HG03342 (cell line): ENCODE measurements at regions not wholly inside any gene's neighbourhood (a gene's known extent, or its start where the extent isn't known, plus 50 kb on each side); places are given as distances from the start of the nearest gene placed in this dataset.

Experiments used
- ATAC-seq: cut with Tn5 transposase; IDR thresholded peaks from one replicate; pipeline ENCODE4 v1.9.1; 2021; ENCODE audit warnings: mild to moderate bottlenecking, moderate library complexity; ENCODE audit not compliant: unreplicated experiment

DNA sequence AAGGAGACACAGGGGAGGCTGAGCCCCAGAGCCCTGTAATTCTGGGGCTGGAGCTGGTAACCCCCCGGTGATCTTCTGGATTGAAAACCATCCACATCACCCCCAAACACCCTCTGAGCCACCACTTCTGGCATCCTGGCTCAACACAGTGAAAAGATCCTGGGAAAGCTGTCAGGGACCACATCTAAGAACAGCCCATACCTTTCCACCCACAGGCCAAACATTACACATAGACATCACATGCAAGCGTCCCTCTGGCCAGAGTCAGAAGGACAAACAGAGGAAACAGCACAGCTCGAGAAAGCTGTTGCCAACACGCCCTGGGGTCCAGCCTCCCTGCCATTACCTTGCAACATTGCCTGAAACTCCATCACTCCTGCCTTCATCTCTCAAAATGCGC lies 469.5 kb downstream of the SOX6 start:
- no peak for ATAC-seq

DNA sequence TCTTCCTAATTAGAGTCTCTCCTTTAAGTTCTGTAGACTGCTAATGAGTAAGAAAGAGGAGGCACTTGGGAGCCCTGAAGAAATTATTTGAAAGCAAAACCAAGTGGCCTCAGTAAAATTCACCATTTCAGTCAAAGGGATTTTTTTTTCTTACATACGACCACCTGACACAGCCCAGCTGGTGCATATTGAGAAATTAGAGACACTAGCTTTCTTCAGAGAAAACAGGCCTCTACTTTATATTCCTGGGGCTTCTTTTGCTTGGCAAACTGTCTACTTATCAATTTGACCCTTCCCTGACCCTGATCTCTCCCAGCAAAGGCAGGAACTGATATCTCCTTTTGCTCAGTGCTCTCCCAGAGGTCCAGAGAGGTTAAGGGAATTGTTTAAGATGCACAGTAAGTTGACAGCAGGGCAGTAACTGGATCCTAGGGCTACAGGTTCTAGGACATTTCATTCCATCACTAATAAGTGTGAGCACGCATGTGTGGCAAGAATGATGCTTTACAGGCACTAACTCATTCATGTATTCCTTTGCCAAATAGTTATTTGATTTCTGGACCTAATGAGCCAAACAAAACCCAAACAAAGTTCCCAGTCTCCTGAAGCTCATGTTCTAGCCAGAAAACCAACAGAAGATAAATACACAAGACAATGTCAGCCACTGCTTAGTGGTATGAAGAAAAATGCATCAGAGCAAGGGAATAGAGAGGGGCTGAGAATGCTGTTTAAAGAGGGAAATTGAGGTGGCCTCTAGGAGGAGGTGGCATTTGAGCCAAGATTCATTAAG lies 467.6 kb downstream of the SOX6 start:
- no peak for ATAC-seq

DNA sequence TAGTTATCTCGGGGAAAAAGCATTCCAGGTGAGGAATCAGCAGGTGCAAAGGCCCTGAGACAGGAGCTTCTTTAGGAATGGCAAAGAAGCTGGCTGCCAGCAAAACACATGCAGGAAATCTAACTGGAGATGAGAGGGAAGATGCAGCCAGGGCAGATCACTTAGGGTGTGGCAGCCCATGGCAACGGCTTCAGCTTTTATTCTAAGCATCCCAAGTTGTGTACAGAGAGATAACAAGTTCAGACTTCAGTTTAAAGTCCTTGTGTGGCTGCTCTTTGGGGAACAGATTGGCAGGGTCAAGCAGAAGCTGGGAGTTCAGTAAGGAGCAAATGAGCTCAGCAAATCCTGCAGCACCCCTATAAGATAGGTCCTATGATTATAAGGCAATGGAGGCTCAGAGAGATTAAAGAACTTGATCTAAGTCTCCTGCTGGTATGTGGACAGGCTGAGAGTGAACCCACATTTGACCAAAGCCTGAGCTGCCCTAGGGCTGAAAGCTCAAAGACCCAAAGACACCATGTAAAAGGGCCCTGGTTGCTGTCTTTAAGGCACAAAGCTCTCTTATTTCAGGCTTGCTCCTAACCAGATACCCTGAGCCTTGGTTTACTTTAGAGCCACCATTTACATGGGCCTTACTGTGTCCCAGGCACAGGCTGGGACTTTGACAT lies 466.8 kb downstream of the SOX6 start:
- ATAC-seq, result no peak

DNA sequence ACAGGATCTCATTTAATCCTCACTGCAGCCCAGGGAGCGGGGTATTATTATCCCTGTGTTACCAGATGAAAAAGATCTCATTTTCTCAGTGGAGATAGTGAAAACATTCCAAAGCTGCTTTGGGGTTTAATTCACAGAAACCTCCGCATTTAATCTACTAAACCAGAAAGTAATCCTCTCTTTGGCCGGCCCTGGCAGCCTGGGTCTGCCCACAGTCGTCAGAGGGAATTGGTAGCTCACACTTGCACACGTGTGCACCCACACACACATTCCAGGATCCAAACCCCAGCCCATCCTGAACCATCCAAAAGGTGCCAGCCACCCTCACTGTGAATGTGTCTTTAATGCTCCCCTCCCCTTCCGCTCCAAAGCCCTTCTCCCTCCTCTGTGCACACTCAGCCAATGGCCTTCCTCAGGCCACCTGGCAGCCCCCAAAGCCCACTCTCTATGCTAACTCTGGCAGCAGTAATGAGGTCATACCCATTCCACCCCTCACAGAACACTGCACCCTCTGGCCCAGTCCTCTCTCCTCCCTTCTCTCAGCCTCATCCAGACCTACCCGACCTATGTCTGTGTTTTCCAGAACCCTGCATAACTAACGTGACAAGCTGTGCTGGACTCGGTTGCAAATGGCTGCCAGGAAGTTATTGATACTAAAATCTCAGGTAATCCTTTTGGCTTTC lies 466.2 kb downstream of the SOX6 start:
- no peak for ATAC-seq

DNA sequence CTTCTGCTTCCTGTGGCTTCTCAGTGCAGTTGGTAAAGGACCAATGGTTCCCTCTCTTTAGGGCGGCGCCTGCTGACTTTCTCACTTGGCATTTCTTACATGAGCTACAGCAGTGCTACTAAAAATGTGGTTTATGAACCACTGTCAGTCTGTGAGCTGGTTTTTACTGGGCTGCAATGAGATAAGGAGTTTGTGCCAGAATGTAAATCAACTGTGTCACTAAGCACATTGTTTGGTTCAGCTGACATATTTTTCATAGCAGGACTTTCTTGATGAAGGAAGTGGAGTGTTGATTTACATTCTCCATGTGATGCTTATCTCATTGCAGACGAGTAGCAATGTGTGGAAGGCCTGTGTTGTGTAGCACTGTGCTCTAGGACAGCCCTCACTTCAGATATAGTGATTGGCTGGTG lies 463.3 kb downstream of the SOX6 start:
- ATAC-seq, result no peak

DNA sequence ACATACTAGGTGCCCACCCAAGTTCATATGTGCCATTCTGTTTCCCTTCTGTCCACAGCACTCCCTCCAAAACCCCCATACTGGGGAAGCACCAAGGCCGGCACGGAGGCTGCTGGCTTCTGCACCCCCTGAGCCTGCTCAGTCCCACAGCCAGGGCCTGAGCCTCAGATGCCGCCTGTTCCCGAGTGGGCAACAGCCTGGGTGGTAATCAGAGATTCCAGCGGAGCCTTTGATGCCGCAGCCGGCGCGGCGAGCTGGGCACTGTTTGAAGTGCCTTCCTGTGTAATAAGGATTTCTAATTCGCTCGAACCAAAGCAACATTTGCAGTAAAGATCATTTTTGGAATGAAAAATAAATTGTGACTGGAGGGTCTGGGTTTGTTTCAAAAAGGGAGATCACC lies 460.3 kb downstream of the SOX6 start:
- ATAC-seq, result no peak

DNA sequence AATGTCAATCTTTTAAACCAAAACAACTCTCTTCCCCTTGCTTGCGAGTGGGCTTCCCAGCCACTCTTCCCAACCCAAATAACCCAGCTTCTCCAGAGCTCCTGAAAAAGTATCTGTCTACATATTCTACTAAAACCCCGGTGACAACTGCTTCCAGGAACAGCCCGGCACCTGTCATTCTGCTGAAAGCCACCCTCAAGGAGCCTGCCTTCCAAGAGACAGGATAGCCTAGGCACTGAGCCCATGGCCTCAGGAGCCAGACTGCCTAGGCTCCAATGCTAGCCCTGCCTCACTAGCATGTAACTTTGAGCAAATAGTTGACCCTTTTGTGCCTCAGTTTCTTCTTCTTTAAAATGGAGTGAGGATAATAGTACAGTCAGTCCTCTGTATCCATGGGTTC lies 459.8 kb downstream of the SOX6 start:
- ATAC-seq, result no peak

DNA sequence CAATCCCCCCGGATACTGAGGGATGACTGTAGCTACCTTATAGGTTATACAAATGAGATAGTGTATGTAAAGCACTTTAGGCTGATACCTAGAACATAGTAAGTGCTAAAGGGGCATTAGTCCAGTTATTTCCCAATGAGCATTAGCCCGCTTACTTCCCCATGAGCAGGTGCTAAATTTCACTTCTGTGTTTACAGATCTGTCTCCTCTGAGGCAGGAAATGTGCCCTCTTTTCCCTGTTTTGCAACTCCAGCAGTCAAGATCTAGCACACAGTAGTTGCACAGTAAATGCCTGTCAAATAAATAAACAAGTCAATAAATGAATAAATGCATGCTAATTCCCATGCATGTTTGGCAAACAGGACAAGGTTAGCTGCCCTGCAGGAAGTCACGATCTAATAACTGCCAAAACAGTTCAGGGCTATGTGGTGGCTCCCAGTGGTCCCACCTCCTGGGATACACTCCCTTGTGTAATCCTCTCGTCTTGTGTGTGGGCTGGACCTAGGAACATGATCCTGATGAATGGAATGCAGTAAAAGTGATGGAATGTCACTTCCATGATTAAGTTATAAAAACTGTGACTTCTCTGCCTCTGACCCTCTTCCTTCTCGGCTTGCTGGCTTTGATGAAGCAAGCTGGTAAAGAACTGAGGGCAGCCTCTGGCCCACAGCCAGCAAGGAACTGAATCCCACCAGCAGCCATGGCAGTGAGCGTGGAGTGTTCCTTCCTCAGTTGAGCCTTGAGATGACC lies 459.0 kb downstream of the SOX6 start:
- ATAC-seq, result no peak

DNA sequence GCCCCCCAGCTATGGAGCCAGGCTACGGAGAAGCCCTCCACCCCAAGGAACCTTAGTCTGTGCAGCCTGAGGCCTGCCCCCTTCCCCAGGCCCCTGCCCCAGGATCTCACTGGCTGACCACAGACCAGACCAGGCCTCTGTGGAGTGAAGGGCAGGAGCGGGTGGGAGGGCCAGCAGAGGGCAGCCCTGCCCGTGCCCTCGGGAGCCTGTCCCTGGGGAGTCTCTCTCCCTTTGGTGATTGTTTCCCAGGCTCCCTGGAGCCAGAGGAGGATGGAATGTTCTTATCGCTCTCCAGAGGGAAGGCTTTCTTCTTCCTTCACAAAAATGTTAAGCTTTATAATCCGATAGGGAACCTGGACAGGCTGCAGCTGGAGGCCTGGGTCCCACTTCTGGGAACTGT lies 455.3 kb downstream of the SOX6 start:
- no peak for ATAC-seq

DNA sequence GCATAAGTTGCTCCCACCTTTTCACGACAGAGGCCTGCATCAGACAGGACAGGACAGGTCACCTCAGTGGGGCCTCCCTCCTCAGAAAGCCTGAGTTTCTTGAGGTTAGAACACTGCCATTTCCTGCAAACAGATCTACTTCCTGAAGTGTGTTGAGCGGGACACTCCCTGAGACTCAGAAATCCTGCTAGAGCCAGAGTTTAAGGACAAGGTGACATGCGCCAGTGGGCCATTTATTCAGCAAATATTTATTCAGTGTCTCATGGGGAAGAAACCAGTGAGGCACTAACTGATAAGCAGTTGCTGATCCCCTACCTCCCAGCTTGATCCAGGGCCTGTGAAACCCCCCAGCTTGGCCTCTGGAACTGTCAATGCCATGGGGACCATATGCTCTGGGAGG lies 454.6 kb downstream of the SOX6 start:
- no peak for ATAC-seq

DNA sequence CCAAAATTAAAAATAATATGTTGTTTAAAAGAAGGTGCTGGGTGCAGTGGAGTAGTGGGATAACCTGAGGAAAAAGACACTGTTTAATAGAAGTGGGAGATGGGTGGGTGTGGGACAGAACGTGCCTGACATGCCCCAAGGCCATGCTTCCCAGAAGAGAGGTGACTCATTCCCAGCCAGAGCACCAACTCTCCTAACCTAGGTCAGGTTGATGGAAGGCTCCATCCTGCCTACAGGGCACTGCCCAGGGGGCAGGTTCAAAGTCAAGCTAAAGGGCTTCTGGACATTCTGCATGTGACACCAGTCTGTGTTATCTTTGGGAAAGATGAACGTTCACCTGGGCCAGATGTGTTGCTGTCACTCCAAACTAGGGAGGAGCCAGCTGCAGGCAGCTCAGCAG lies 453.1 kb downstream of the SOX6 start:
- no peak for ATAC-seq

DNA sequence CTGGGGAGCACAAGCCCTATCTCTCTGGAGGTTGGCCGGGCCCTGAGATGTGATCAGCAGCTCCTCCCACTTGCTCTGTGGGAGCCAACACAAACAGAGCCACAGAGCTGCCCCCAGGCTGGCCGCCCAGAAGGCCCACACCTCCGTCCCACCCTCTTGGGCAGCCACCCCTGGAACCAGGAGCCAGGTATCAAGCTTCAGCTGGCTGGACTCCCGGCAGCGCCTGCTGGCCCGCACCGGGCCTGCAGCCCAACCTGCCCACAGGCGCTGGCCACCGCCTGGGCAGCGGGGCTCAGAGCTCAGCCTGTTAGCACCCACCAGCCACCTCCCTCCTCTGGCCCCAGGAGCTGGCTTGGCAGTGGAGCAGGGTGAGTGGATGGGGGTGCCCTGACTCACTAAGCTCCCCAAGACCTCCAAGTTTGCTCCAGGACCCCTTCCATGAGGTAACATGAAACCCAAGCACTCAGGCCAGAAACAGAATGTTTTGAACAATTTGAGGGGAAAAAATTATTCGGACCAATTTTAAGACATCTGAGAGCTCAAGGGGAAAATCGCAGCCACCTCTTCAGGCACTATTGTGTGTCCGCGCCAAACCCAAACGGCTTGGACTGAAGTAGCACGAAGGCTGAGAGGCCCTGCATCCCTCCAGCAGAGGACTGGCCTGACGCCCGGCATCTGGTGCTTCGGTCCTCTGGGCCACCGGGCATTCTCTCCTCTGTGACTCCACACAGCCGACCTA lies 450.8 kb downstream of the SOX6 start:
- no peak for ATAC-seq

DNA sequence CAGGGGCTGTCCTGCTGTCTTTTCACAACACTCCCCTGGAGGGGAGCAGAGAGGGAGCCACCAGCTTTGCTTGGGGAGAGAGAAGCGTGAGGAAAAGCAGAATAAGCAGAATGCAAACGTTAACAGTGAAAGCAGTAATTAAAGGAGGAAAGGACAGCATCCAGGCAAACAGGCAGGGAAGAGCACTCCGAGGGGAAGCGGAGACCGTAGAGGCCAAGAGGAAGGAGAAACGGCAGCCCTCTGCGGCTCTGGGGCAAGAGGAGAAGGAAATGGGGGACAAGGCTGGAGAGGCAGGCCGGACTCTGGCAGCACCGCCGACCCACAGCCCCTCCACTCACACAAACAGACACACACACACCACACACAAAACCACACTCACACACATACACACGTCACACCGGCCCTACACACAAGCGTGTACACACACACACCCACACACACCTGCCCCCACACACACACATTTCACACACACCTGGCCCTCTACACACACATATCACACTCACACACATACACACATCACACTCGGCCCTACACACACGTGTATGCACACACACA lies 449.8 kb downstream of the SOX6 start:
- ATAC-seq, result no peak

DNA sequence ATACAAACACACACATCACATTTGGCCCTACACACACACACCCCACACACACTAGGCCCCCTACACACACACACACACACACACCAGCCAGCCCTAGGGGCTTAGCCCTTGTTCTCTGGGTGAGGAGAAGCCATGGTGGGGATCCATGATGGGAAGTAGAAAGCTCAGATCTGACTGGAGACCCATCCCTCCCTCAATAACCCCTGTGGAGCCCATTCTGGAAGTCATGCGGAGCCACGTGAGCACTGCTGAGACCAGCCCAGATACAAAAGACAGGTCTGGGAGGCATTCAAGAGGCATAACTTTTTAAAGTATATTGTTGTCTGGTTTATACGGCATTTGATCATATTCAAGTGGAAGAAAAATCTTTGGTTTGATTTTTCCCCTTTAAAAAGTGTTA lies 448.5 kb downstream of the SOX6 start:
- no peak for ATAC-seq

DNA sequence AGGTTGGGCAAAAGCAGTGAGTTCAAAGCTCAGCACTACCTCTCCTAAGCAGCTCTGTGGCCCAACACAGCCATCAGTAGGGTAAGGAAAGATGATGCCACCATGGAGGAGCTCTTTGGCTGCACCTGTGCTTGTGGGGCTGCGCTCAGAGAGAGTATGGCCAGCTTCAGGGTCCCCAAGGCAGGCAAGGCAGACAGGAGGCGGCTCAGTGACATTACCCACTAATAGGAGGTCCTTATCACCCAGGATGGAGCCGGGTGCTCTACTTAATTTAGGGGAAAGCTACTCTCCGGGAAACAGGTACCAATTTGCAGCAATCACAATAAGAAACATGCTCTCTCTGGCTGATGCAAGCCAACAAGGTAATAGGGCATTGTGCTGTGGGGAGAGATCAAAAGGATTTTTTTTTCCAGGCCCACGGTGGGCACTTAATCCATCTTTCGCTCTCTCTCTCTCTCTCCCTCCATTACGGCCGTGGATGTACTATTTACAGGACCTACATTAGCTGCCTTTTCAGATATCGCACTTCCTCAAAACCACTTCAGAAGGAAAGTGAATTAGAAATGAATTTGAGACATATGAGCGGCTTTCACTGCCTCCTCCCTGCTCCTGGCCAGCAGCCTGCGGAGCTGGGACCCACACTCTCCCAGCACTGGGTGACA lies 446.3 kb downstream of the SOX6 start:
- no peak for ATAC-seq

DNA sequence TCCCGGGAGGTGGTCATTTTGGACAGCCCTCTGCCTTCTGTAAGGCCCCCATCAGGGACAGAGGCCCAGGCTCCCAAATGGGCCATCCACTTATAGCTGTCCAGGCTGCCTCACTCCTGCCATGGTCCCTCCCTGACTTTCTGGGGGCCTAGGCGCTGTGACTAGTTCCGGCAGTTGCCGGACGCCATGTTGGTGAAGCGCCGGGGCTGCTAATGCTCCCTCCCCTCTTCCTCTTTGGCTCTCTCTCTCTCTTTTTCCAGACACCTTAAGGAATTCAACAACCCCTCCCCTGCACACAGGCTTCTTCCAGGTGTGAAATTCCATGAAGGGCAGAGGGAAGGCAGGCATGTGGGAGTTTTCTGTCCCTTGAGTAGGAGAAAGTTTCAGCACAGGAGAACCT lies 445.6 kb downstream of the SOX6 start:
- ATAC-seq, result no peak

DNA sequence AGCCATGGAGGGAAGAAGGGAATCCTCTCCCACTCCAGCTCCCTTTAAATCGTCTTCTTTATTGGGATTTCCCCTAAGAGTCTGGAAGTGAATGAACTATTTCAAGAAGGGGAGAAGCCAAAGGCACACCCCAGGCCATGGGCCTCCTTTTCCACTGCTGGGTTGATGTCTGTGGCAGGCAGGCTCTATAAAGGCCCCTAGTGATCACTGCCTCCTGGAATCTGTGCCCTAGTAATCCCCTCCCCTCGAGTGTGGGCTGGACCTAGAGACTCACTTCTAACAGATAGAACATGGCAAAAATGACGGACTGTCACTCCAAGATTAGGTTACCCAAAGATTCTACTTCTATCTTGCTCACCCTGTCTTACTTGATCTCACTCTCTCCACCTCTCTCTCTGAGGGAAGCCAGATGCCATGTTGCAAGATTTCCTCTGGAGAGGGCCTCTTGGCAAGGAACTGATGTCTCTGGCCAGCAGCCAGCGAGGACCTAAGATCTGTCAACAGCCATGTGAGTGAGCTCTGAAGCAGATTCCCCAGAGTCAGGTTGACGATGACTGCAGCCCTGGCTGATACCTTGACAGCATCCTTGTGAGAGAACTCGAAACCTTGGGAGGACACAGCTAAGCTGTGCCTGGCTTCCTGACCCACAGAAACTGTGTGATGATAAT lies 444.8 kb downstream of the SOX6 start:
- ATAC-seq, result no peak

DNA sequence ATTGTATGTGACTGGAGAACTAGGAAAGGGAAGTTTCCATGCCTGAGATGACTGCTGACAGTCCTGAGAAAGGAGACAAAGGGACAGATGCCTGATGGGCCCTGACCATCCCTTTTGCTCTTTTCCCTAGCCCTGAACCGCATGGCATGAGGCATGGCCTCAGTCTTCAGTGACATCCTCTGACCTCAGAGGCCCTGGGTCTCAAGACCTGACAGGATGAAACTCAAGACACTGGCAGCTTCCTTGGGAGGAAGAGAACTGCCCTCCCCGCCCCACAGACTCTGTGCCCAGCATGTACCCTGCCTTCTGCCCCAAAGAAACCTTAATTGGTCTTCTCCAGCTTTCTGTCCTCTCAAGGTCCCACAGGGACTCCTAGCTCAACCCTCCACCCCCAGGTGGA lies 444.1 kb downstream of the SOX6 start:
- no peak for ATAC-seq

DNA sequence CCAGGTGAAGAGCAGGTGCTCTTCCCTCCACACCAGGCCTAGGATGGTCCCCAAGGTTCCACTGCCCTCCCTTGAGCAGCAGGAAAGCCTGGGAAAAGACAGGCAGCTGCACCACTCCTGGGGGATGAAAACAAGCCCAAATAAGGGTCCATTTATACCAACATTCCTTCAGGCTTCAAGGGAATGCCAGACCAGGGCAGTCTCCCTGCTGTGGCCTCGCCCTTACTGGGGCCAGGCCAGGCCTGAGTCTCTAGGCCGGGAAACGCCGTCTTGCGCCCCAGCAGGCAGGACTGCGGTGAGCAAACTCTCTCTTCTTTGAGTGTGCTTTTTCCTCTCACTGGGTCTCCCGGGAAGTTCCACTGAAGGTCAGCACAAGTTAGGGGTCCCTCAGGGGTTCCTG lies 443.5 kb downstream of the SOX6 start:
- no peak for ATAC-seq
